Liver (tissue), 3 donors: ENCODE measurements at regions not wholly inside any gene's neighbourhood (a gene's known extent, or its start where the extent isn't known, plus 50 kb on each side); places are given as distances from the start of the nearest gene placed in this dataset.

ENCODE experiments used
- ATF3 ChIP-seq: IDR thresholded peaks from 2 replicates; pipeline ENCODE4 v1.6.1; 2016; ENCODE audit warnings: antibody characterized with exemption
- GABPA ChIP-seq, 2 donors: IDR thresholded peaks in 1 of 2; conservative IDR thresholded peaks in 1 of 2; 2 replicates each; pipeline ENCODE4 v1.6.1; 2016; ENCODE audit warnings: antibody characterized with exemption in 2 of 2, mild to moderate bottlenecking in 1 of 2, moderate library complexity in 1 of 2
- SP1 ChIP-seq: IDR thresholded peaks from 2 replicates; pipeline ENCODE4 v1.6.1; 2018; ENCODE audit warnings: antibody characterized with exemption, mild to moderate bottlenecking
- TF ChIP-seq, protein P1 (sequence below): IDR thresholded peaks from 2 replicates; pipeline ENCODE4 v1.6.1; 2016; ENCODE audit warnings: antibody characterized with exemption
- TF ChIP-seq, protein P2 (sequence below): IDR thresholded peaks from 2 replicates; pipeline ENCODE4 v1.6.1; 2016; ENCODE audit warnings: antibody characterized with exemption, mild to moderate bottlenecking
- TF ChIP-seq, protein P3 (sequence below): fragments of 150-350 bp; IDR thresholded peaks from 2 replicates; pipeline ENCODE4 v1.5.1; 2017; ENCODE audit warnings: improper control_type of control experiment, low read depth, low read length; ENCODE audit not compliant: missing input control
- donor health status: healthy.
- donor health status: healthy.

GRCh38 chrX:86964321-86964720, 553.3 kb upstream of the KLHL4 start:
- TF ChIP-seq, protein P1, sequence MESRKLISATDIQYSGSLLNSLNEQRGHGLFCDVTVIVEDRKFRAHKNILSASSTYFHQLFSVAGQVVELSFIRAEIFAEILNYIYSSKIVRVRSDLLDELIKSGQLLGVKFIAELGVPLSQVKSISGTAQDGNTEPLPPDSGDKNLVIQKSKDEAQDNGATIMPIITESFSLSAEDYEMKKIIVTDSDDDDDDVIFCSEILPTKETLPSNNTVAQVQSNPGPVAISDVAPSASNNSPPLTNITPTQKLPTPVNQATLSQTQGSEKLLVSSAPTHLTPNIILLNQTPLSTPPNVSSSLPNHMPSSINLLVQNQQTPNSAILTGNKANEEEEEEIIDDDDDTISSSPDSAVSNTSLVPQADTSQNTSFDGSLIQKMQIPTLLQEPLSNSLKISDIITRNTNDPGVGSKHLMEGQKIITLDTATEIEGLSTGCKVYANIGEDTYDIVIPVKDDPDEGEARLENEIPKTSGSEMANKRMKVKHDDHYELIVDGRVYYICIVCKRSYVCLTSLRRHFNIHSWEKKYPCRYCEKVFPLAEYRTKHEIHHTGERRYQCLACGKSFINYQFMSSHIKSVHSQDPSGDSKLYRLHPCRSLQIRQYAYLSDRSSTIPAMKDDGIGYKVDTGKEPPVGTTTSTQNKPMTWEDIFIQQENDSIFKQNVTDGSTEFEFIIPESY = no peak
- TF ChIP-seq GABPA (IDR thresholded peaks at IDR 0.05 in 1 of 2, conservative IDR thresholded peaks at IDR 0.05 in 1 of 2) (no peak), ATF3 (no peak), SP1 (no peak)
- TF ChIP-seq, protein P2, sequence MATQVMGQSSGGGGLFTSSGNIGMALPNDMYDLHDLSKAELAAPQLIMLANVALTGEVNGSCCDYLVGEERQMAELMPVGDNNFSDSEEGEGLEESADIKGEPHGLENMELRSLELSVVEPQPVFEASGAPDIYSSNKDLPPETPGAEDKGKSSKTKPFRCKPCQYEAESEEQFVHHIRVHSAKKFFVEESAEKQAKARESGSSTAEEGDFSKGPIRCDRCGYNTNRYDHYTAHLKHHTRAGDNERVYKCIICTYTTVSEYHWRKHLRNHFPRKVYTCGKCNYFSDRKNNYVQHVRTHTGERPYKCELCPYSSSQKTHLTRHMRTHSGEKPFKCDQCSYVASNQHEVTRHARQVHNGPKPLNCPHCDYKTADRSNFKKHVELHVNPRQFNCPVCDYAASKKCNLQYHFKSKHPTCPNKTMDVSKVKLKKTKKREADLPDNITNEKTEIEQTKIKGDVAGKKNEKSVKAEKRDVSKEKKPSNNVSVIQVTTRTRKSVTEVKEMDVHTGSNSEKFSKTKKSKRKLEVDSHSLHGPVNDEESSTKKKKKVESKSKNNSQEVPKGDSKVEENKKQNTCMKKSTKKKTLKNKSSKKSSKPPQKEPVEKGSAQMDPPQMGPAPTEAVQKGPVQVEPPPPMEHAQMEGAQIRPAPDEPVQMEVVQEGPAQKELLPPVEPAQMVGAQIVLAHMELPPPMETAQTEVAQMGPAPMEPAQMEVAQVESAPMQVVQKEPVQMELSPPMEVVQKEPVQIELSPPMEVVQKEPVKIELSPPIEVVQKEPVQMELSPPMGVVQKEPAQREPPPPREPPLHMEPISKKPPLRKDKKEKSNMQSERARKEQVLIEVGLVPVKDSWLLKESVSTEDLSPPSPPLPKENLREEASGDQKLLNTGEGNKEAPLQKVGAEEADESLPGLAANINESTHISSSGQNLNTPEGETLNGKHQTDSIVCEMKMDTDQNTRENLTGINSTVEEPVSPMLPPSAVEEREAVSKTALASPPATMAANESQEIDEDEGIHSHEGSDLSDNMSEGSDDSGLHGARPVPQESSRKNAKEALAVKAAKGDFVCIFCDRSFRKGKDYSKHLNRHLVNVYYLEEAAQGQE = no peak
- TF ChIP-seq, protein P3, sequence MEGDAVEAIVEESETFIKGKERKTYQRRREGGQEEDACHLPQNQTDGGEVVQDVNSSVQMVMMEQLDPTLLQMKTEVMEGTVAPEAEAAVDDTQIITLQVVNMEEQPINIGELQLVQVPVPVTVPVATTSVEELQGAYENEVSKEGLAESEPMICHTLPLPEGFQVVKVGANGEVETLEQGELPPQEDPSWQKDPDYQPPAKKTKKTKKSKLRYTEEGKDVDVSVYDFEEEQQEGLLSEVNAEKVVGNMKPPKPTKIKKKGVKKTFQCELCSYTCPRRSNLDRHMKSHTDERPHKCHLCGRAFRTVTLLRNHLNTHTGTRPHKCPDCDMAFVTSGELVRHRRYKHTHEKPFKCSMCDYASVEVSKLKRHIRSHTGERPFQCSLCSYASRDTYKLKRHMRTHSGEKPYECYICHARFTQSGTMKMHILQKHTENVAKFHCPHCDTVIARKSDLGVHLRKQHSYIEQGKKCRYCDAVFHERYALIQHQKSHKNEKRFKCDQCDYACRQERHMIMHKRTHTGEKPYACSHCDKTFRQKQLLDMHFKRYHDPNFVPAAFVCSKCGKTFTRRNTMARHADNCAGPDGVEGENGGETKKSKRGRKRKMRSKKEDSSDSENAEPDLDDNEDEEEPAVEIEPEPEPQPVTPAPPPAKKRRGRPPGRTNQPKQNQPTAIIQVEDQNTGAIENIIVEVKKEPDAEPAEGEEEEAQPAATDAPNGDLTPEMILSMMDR = no peak
